ENCODE measurements at regions not wholly inside any gene's neighbourhood (a gene's known extent, or its start where the extent isn't known, plus 50 kb on each side); places are given as distances from the start of the nearest gene placed in this dataset.

GRCh38 chr7:55305135-55305534 lies 60.0 kb upstream of the LANCL2 start:
- peaks cover 2% of the 10 kb centered on the region for H3K27me3 Mint-ChIP-seq (ENCODE audit: insufficient read depth, low read depth, poor library complexity)
- Histone ChIP-seq H3K4me3 (no peak overlapping the region), H3K27me3 (ENCODE audit: insufficient read depth) (no peaks in the 10 kb centered on the region), H4K20me1 (replicated peaks; ENCODE audit: insufficient read depth) (no peaks in the 10 kb centered on the region), H3K4me1 (ENCODE audit: insufficient read depth) (0 out of 2 replicates have a peak, but pooled peaks cover 8% of the 10 kb centered on the region), H3K79me2 (replicated peaks; ENCODE audit: insufficient read depth) (no peaks in the 10 kb centered on the region), H3K9me2 (ENCODE audit: insufficient read depth) (0 out of 2 replicates have a peak, but pooled peaks cover 10% of the 10 kb centered on the region), H3K36me3 (ENCODE audit: insufficient read depth) (no peaks in the 10 kb centered on the region), H3F3A (replicated peaks; ENCODE audit: low read depth) (no peaks in the 10 kb centered on the region), H2AFZ (no peak overlapping the region), H3K4me2 (no peak overlapping the region), H3K27ac (ENCODE audit: low read depth) (no peak overlapping the region)
- no peak for ATAC-seq
- H3K9me3 Mint-ChIP-seq = peaks cover 9% of the 10 kb centered on the region
- no peak overlapping the region for H3K4me3 Mint-ChIP-seq
- H3K4me1 Mint-ChIP-seq = peaks cover 15% of the 10 kb centered on the region
- no peak overlapping the region for H3K27ac Mint-ChIP-seq
- no peak for TF ChIP-seq ZNF331 (CRISPR knock-in tag; IDR thresholded peaks at IDR 0.05; ENCODE audit: low read depth)
- no peak for TF ChIP-seq ZNF114 (CRISPR knock-in tag; IDR thresholded peaks at IDR 0.05)
- no peak for TF ChIP-seq CREB1 (CRISPR knock-in tag; IDR thresholded peaks at IDR 0.05; ENCODE audit: low read depth)
- no peak for TF ChIP-seq REST (IDR thresholded peaks at IDR 0.05; ENCODE audit: unreplicated experiment)
- TF ChIP-seq ZNF462 (CRISPR knock-in tag; IDR thresholded peaks at IDR 0.05) = no peak
- no peak for TF ChIP-seq NANOG (IDR thresholded peaks at IDR 0.05; ENCODE audit: borderline replicate concordance)
- no peak for TF ChIP-seq JUNB (IDR thresholded peaks at IDR 0.05; ENCODE audit: unreplicated experiment)
- no peak for TF ChIP-seq STAT1 (IDR thresholded peaks at IDR 0.05; ENCODE audit: unreplicated experiment)
- no peak for TF ChIP-seq EZH2phosphoT487 (IDR thresholded peaks at IDR 0.05; ENCODE audit: unreplicated experiment)
- no peak for TF ChIP-seq POLR2AphosphoS5 (IDR thresholded peaks at IDR 0.05; ENCODE audit: low read depth)
- no peak for DNase-seq (ENCODE audit: low spot score)
- H3K36me3 Mint-ChIP-seq (ENCODE audit: low read depth) = peaks cover 2% of the 10 kb centered on the region
